Esophagus muscularis mucosa (tissue), 4 donors: ENCODE measurements at regions not wholly inside any gene's neighbourhood (a gene's known extent, or its start where the extent isn't known, plus 50 kb on each side); places are given as distances from the start of the nearest gene placed in this dataset.

Experiments
- EP300 ChIP-seq: sonication (generic); formaldehyde crosslinking; IDR thresholded peaks from one replicate; pipeline ENCODE4 v1.6.1; 2017; ENCODE audit warnings: antibody characterized with exemption
- POLR2A ChIP-seq: fragments of 450-650 bp; IDR thresholded peaks from one replicate; pipeline ENCODE4 v1.6.1; 2017; ENCODE audit warnings: antibody characterized with exemption, moderate library complexity, mild to moderate bottlenecking, low read depth
- POLR2AphosphoS5 ChIP-seq, 2 donors: sonication (generic); formaldehyde crosslinking; IDR thresholded peaks; one replicate each; pipeline ENCODE4 v1.6.1; 2017; ENCODE audit warnings: antibody characterized with exemption in 2 of 2
- TF ChIP-seq, protein P1 (sequence below), 3 experiments: fragments of 200-600 bp in 2 of 3; fragments of 450-650 bp in 1 of 3; sonication (generic) in 2 of 3; IDR thresholded peaks; one replicate each; pipeline ENCODE4 v1.5.1; 2017 to 2019; ENCODE audit warnings: antibody characterized with exemption in 3 of 3, mild to moderate bottlenecking in 2 of 3, moderate library complexity in 1 of 3

DNA sequence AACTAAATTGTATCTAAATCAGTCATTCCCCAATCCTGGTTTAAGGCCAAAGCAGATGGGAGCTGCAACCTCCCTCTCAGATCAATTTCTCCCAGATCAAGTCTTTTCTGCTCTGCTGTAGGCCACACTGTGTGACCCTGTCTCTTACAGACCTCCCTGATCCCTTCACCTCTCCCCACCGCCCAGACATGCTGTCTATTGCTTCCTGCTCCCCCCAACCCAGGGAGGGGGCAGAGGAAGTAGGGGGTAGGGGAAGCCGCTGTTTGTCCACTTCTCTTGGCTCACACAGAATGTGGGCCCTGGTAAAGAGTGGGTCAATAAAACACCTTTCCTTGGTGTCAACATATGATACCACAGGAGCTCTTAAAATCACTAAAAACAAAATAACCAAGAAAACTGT is 226.3 kb downstream of the ENC1 start:
- TF ChIP-seq, protein P1, sequence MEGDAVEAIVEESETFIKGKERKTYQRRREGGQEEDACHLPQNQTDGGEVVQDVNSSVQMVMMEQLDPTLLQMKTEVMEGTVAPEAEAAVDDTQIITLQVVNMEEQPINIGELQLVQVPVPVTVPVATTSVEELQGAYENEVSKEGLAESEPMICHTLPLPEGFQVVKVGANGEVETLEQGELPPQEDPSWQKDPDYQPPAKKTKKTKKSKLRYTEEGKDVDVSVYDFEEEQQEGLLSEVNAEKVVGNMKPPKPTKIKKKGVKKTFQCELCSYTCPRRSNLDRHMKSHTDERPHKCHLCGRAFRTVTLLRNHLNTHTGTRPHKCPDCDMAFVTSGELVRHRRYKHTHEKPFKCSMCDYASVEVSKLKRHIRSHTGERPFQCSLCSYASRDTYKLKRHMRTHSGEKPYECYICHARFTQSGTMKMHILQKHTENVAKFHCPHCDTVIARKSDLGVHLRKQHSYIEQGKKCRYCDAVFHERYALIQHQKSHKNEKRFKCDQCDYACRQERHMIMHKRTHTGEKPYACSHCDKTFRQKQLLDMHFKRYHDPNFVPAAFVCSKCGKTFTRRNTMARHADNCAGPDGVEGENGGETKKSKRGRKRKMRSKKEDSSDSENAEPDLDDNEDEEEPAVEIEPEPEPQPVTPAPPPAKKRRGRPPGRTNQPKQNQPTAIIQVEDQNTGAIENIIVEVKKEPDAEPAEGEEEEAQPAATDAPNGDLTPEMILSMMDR (IDR thresholded peaks at IDR 0.05), result no peak
- no peak for TF ChIP-seq POLR2AphosphoS5 (IDR thresholded peaks at IDR 0.05)
- no peak for TF ChIP-seq POLR2A
- TF ChIP-seq EP300, result no peak
